ENCODE measurements at regions not wholly inside any gene's neighbourhood (a gene's known extent, or its start where the extent isn't known, plus 50 kb on each side); places are given as distances from the start of the nearest gene placed in this dataset.
"Not testable (repeated sequence)": the region's sequence is repeated elsewhere in the genome, so short reads cannot be mapped to it uniquely, and the experiment has no call there.

GRCh38 chr13:65926750-65927171 is 1303.4 kb downstream of the PCDH9 start:
- no peak for DNase-seq (ENCODE audit: insufficient read length, low spot score)
- FAIRE-seq: no peak
- peak; percentile 28 for TF ChIP-seq CTCF (IDR thresholded peaks at IDR 0.05; ENCODE audit: insufficient read depth, missing control alignments)

GRCh38 chr13:65922846-65923245 is 1307.3 kb downstream of the PCDH9 start:
- DNase-seq (ENCODE audit: insufficient read length, low spot score); FAIRE-seq: not testable (repeated sequence)

GRCh38 chr13:65921933-65922332 is 1308.2 kb downstream of the PCDH9 start:
- FAIRE-seq (no peak), DNase-seq (ENCODE audit: insufficient read length, low spot score) (no peak)
- no peak for TF ChIP-seq CTCF (IDR thresholded peaks at IDR 0.05; ENCODE audit: insufficient read depth, missing control alignments)

GRCh38 chr13:65917731-65918130 is 1312.4 kb downstream of the PCDH9 start:
- no peak for TF ChIP-seq CTCF (IDR thresholded peaks at IDR 0.05; ENCODE audit: insufficient read depth, missing control alignments)
- FAIRE-seq (no peak), DNase-seq (ENCODE audit: insufficient read length, low spot score) (no peak)

GRCh38 chr13:65915195-65915594 is 1314.9 kb downstream of the PCDH9 start:
- no peak for TF ChIP-seq CTCF (IDR thresholded peaks at IDR 0.05; ENCODE audit: insufficient read depth, missing control alignments)
- DNase-seq (ENCODE audit: insufficient read length, low spot score) (no peak), FAIRE-seq (no peak)

GRCh38 chr13:65914716-65915115 is 1315.4 kb downstream of the PCDH9 start:
- no peak for TF ChIP-seq CTCF (IDR thresholded peaks at IDR 0.05; ENCODE audit: insufficient read depth, missing control alignments)
- no peak for FAIRE-seq
- DNase-seq (ENCODE audit: insufficient read length, low spot score): no peak

GRCh38 chr13:65913173-65913572 is 1317.0 kb downstream of the PCDH9 start:
- no peak for TF ChIP-seq CTCF (IDR thresholded peaks at IDR 0.05; ENCODE audit: insufficient read depth, missing control alignments)
- FAIRE-seq (no peak), DNase-seq (ENCODE audit: insufficient read length, low spot score) (no peak)

GRCh38 chr13:65912516-65912915 is 1317.6 kb downstream of the PCDH9 start:
- no peak for FAIRE-seq
- no peak for DNase-seq (ENCODE audit: insufficient read length, low spot score)
- TF ChIP-seq CTCF (IDR thresholded peaks at IDR 0.05; ENCODE audit: insufficient read depth, missing control alignments): no peak
